HEK293T (cell line): ENCODE measurements at regions not wholly inside any gene's neighbourhood (a gene's known extent, or its start where the extent isn't known, plus 50 kb on each side); places are given as distances from the start of the nearest gene placed in this dataset.

Experiments used
- BHLHE40 ChIP-seq: fragments of 450-650 bp; IDR thresholded peaks from 2 replicates; pipeline ENCODE4 v1.6.1; 2016; ENCODE audit warnings: mild to moderate bottlenecking, moderate library complexity, borderline replicate concordance
- CTBP1 ChIP-seq: fragments of 450-650 bp; IDR thresholded peaks from 2 replicates; pipeline ENCODE4 v1.6.1; 2016; ENCODE audit warnings: borderline replicate concordance
- ELF4 ChIP-seq: fragments of 450-650 bp; IDR thresholded peaks from 2 replicates; pipeline ENCODE4 v1.6.1; 2017; ENCODE audit warnings: antibody characterized with exemption
- FOXA1 ChIP-seq: fragments of 450-650 bp; IDR thresholded peaks from 2 replicates; pipeline ENCODE4 v1.6.1; 2016; ENCODE audit warnings: mild to moderate bottlenecking
- FOXK2 ChIP-seq: fragments of 450-650 bp; IDR thresholded peaks from 2 replicates; pipeline ENCODE4 v1.6.1; 2016; ENCODE audit warnings: mild to moderate bottlenecking
- FOXM1 ChIP-seq: fragments of 450-650 bp; IDR thresholded peaks from 2 replicates; pipeline ENCODE4 v1.6.1; 2017; ENCODE audit warnings: mild to moderate bottlenecking, borderline replicate concordance
- HDGF ChIP-seq: fragments of 450-650 bp; IDR thresholded peaks from 2 replicates; pipeline ENCODE4 v1.6.1; 2017; ENCODE audit warnings: antibody characterized with exemption, borderline replicate concordance
- LEF1 ChIP-seq: fragments of 450-650 bp; IDR thresholded peaks from 2 replicates; pipeline ENCODE4 v1.6.1; 2017; ENCODE audit warnings: mild to moderate bottlenecking, borderline replicate concordance
- NFRKB ChIP-seq: fragments of 450-650 bp; IDR thresholded peaks from 2 replicates; pipeline ENCODE4 v1.6.1; 2016; ENCODE audit warnings: mild to moderate bottlenecking, moderate library complexity
- PKNOX1 ChIP-seq: fragments of 450-650 bp; IDR thresholded peaks from 2 replicates; pipeline ENCODE4 v1.6.1; 2016
- SP1 ChIP-seq: fragments of 450-650 bp; IDR thresholded peaks from 2 replicates; pipeline ENCODE4 v1.6.1; 2017
- SUZ12 ChIP-seq: fragments of 450-650 bp; IDR thresholded peaks from 2 replicates; pipeline ENCODE4 v1.6.1; 2016; ENCODE audit warnings: mild to moderate bottlenecking
- ZNF384 ChIP-seq: fragments of 450-650 bp; IDR thresholded peaks from 2 replicates; pipeline ENCODE4 v1.6.1; 2016

- no peak for TF ChIP-seq FOXA1
- TF ChIP-seq CTBP1 = no peak
- TF ChIP-seq BHLHE40 = no peak
- TF ChIP-seq SP1 = no peak
- no peak for TF ChIP-seq FOXM1
- TF ChIP-seq FOXK2 = no peak
- no peak for TF ChIP-seq NFRKB
- no peak for TF ChIP-seq LEF1
- no peak for TF ChIP-seq SUZ12
- no peak for TF ChIP-seq HDGF
- no peak for TF ChIP-seq PKNOX1
- no peak for TF ChIP-seq ELF4
- no peak for TF ChIP-seq ZNF384
These were observed 562.6 kb upstream of the ARGLU1 start for GRCh38 chr13:107130566-107130965.
